SKM-1 treated with dmso at 0.1 percent for 144 hours (cell line): ENCODE measurements at regions not wholly inside any gene's neighbourhood (a gene's known extent, or its start where the extent isn't known, plus 50 kb on each side); places are given as distances from the start of the nearest gene placed in this dataset.
A peak's percentile ranks its signal among the peaks of the same experiment; 100 is the strongest.
"Not testable (repeated sequence)": the region's sequence is repeated elsewhere in the genome, so short reads cannot be mapped to it uniquely, and the experiment has no call there.

Experiments used
- DNase-seq: peaks from one replicate; lab custom pipeline; 2025; ENCODE audit not compliant: unreplicated experiment; lab: John Stamatoyannopoulos, UW

GRCh38 chr12:24522736-24523135 lies 426.2 kb downstream of the BCAT1 start:
- DNase-seq, result no peak

GRCh38 chr12:24519759-24520158 lies 429.1 kb downstream of the BCAT1 start:
- DNase-seq, result no peak

- DNase-seq, result no peak
Measured at GRCh38 chr12:24517000-24517399, 431.9 kb downstream of the BCAT1 start.

GRCh38 chr12:24510581-24511125 lies 438.2 kb downstream of the BCAT1 start:
- DNase-seq, result no peak

GRCh38 chr12:24507827-24508226 lies 441.1 kb downstream of the BCAT1 start:
- DNase-seq, result no peak

- DNase-seq, result no peak
Measured at GRCh38 chr12:24505366-24506015, 443.4 kb downstream of the BCAT1 start.

- not testable (repeated sequence) for DNase-seq
Measured at GRCh38 chr12:24503477-24503876, 445.4 kb downstream of the BCAT1 start.

- no peak for DNase-seq
Measured at GRCh38 chr12:24500831-24501230, 448.1 kb downstream of the BCAT1 start.

- no peak for DNase-seq
Measured at GRCh38 chr12:24500421-24500820, 448.5 kb downstream of the BCAT1 start.

- DNase-seq, result no peak
Measured at GRCh38 chr12:24499151-24500146, 449.5 kb downstream of the BCAT1 start.

- no peak for DNase-seq
Measured at GRCh38 chr12:24496755-24497154, 452.1 kb downstream of the BCAT1 start.

- DNase-seq, result no peak
Measured at GRCh38 chr12:24494401-24494800, 454.5 kb downstream of the BCAT1 start.

- DNase-seq, result peak; percentile 28
Measured at GRCh38 chr12:24491968-24492367, 456.9 kb downstream of the BCAT1 start.

GRCh38 chr12:24489939-24490338 lies 459.0 kb downstream of the BCAT1 start:
- DNase-seq, result no peak

- no peak for DNase-seq
Measured at GRCh38 chr12:24488906-24489619, 459.8 kb downstream of the BCAT1 start.

- DNase-seq, result no peak
Measured at GRCh38 chr12:24488091-24488596, 460.8 kb downstream of the BCAT1 start.

- DNase-seq, result no peak
Measured at GRCh38 chr12:24487606-24488005, 461.3 kb downstream of the BCAT1 start.

- no peak for DNase-seq
Measured at GRCh38 chr12:24483732-24484131, 465.2 kb downstream of the BCAT1 start.

GRCh38 chr12:24482882-24483604 lies 465.9 kb downstream of the BCAT1 start:
- no peak for DNase-seq

- no peak for DNase-seq
Measured at GRCh38 chr12:24482044-24482443, 466.9 kb downstream of the BCAT1 start.
